Panc1 (cell line): ENCODE measurements at regions not wholly inside any gene's neighbourhood (a gene's known extent, or its start where the extent isn't known, plus 50 kb on each side); places are given as distances from the start of the nearest gene placed in this dataset.

Experiments
- ATAC-seq: fragments of 200-7000 bp; cut with Tn5 transposase; 2 replicates; pipeline ENCODE4 v1.9.1; 2020; ENCODE audit warnings: mild to moderate bottlenecking, moderate library complexity
- BruUV-seq: library from RNA; stranded (reverse); fragments of 400-500 nt; replicated peaks from 2 replicates; lab custom pipeline; 2021; lab: Mats Ljungman, UMichigan
- CTCF ChIA-PET: fragments of 300-600 bp; sonication (Branson Sonifier 250); formaldehyde crosslinking; loops from one replicate; lab custom pipeline; 2022; ENCODE audit warnings: antibody characterized with exemption; lab: Charles Lee
- POLR2A ChIA-PET: fragments of 300-600 bp; sonication (Branson Sonifier 250); formaldehyde crosslinking; loops from one replicate; lab custom pipeline; 2022; ENCODE audit warnings: antibody characterized with exemption; lab: Charles Lee
- DNase-seq: peaks from one replicate; pipeline ENCODE4 v3.0.0-alpha.2; 2010; ENCODE audit warnings: low read depth, low spot score
- H3K27ac ChIP-seq: 2 replicates; pipeline ENCODE4 v1.5.1; 2011; ENCODE audit warnings: mild to moderate bottlenecking, low read length, inconsistent platforms
- H3K27me3 ChIP-seq: fragments of 200-500 bp; sonication (Bioruptor generic); 2 replicates; pipeline ENCODE4 v1.6.0; 2014; ENCODE audit warnings: low read length, inconsistent platforms; ENCODE audit not compliant: control insufficient read depth, insufficient read depth
- H3K36me3 ChIP-seq: fragments of 200-500 bp; sonication (Bioruptor generic); 2 replicates; pipeline ENCODE4 v1.5.1; 2014; ENCODE audit warnings: inconsistent platforms, mild to moderate bottlenecking, low read length, moderate library complexity; ENCODE audit not compliant: control insufficient read depth, insufficient read depth
- H3K4me1 ChIP-seq: 2 replicates; pipeline ENCODE4 v1.5.1; 2011; ENCODE audit warnings: inconsistent platforms, mild to moderate bottlenecking, low read length, moderate library complexity; ENCODE audit not compliant: control insufficient read depth, insufficient read depth
- H3K4me3 ChIP-seq, 2 experiments: 2 replicates each; pipeline ENCODE4 v1.5.1; 2011 to 2012; ENCODE audit warnings: low read depth in 2 of 2, low read length in 2 of 2, mild to moderate bottlenecking in 2 of 2, inconsistent platforms in 1 of 2, moderate library complexity in 1 of 2
- H3K9me3 ChIP-seq: fragments of 200-500 bp; sonication (Bioruptor generic); 2 replicates; pipeline ENCODE4 v1.5.1; 2014; ENCODE audit warnings: low read depth, mild to moderate bottlenecking, inconsistent platforms, low read length, moderate library complexity; ENCODE audit not compliant: control insufficient read depth, insufficient read depth
- POLR2AphosphoS5 ChIP-seq: IDR thresholded peaks from 2 replicates; pipeline ENCODE4 v1.6.1; 2012; ENCODE audit warnings: mild to moderate bottlenecking, low read depth, low read length, moderate library complexity
- SIN3A ChIP-seq: IDR thresholded peaks from 2 replicates; pipeline ENCODE4 v1.6.1; 2012; ENCODE audit warnings: low read depth, mild to moderate bottlenecking, low read length, moderate library complexity, borderline replicate concordance; ENCODE audit not compliant: insufficient read depth
- TCF7L2 ChIP-seq: IDR thresholded peaks from 2 replicates; pipeline ENCODE4 v1.6.1; 2011; ENCODE audit warnings: mild to moderate bottlenecking, low read depth, low read length, inconsistent platforms
- in situ Hi-C: cut with HindIII; loops from 2 replicates; pipeline ENCODE4 v1.10.0; 2016; ENCODE audit warnings: low sequenced_read_pairs, low pct_unique_long_range_greater_than_20kb
- intact Hi-C: fragments of 100-400 bp; cut with micrococcal nuclease; formaldehyde crosslinking; loops from one replicate; pipeline ENCODE4 v1.10.0; 2022; ENCODE audit not compliant: unreplicated experiment
- TF ChIP-seq, protein P1 (sequence below): fragments of 450-650 bp; IDR thresholded peaks from 2 replicates; pipeline ENCODE4 v1.5.1; 2017; ENCODE audit warnings: mild to moderate bottlenecking
- TF ChIP-seq, protein P2 (sequence below), 2 experiments: IDR thresholded peaks; 2 replicates each; pipeline ENCODE4 v1.6.1; 2011 to 2012; ENCODE audit warnings: low read depth in 2 of 2, control low read depth in 1 of 2, low read length in 1 of 2, mild to moderate bottlenecking in 1 of 2, moderate library complexity in 1 of 2; ENCODE audit not compliant: insufficient read depth in 1 of 2

DNA sequence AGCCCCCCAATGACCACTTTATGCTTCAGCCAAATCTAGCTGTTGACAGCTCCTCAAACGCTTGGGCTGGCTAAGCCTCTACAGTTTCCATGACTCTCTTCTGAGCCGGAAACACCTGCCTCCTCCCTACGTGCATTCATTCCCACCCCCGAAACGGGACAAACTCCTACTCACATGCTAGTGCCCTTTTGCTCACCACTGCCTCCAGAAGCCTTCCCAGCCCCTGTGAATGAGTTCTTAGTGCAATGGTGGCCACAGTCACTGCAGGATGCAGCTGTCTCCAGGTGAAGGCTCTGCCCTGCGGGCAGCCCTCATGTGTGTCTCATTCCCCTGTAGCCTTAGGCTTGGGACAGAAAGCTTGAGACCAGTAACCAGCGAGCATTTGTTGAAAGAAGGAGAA is 68.8 kb upstream of the DAB2IP start:
- DNase-seq: no peak
- H3K9me3 ChIP-seq: no peaks in the 10 kb centered on the region
- peaks cover 2% of the 10 kb centered on the region; the same call in 1 of the 2 replicates for H3K27me3 ChIP-seq
- no TSS peak for BruUV-seq
- H3K4me1 ChIP-seq: no peaks in the 10 kb centered on the region; the same call in 1 of the 2 replicates
- no peaks in the 10 kb centered on the region for H3K36me3 ChIP-seq
- in situ Hi-C loops: no loop called here
- CTCF ChIA-PET: no interaction called here
- intact Hi-C loops: no loop called here
- TF ChIP-seq SIN3A (no peak), POLR2AphosphoS5 (no peak), TCF7L2 (no peak)
- TF ChIP-seq, protein P1, sequence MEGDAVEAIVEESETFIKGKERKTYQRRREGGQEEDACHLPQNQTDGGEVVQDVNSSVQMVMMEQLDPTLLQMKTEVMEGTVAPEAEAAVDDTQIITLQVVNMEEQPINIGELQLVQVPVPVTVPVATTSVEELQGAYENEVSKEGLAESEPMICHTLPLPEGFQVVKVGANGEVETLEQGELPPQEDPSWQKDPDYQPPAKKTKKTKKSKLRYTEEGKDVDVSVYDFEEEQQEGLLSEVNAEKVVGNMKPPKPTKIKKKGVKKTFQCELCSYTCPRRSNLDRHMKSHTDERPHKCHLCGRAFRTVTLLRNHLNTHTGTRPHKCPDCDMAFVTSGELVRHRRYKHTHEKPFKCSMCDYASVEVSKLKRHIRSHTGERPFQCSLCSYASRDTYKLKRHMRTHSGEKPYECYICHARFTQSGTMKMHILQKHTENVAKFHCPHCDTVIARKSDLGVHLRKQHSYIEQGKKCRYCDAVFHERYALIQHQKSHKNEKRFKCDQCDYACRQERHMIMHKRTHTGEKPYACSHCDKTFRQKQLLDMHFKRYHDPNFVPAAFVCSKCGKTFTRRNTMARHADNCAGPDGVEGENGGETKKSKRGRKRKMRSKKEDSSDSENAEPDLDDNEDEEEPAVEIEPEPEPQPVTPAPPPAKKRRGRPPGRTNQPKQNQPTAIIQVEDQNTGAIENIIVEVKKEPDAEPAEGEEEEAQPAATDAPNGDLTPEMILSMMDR: no peak
- TF ChIP-seq, protein P2, sequence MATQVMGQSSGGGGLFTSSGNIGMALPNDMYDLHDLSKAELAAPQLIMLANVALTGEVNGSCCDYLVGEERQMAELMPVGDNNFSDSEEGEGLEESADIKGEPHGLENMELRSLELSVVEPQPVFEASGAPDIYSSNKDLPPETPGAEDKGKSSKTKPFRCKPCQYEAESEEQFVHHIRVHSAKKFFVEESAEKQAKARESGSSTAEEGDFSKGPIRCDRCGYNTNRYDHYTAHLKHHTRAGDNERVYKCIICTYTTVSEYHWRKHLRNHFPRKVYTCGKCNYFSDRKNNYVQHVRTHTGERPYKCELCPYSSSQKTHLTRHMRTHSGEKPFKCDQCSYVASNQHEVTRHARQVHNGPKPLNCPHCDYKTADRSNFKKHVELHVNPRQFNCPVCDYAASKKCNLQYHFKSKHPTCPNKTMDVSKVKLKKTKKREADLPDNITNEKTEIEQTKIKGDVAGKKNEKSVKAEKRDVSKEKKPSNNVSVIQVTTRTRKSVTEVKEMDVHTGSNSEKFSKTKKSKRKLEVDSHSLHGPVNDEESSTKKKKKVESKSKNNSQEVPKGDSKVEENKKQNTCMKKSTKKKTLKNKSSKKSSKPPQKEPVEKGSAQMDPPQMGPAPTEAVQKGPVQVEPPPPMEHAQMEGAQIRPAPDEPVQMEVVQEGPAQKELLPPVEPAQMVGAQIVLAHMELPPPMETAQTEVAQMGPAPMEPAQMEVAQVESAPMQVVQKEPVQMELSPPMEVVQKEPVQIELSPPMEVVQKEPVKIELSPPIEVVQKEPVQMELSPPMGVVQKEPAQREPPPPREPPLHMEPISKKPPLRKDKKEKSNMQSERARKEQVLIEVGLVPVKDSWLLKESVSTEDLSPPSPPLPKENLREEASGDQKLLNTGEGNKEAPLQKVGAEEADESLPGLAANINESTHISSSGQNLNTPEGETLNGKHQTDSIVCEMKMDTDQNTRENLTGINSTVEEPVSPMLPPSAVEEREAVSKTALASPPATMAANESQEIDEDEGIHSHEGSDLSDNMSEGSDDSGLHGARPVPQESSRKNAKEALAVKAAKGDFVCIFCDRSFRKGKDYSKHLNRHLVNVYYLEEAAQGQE (IDR thresholded peaks at IDR 0.05; ENCODE audit: insufficient read depth in 1 of 2, low read depth in 2 of 2, low read length in 1 of 2): no peak
- POLR2A ChIA-PET: no interaction called here
- H3K4me3 ChIP-seq: no peak overlapping the region
- H3K27ac ChIP-seq: no peak overlapping the region
- ATAC-seq: 0 out of 2 replicates have a peak, but pooled peaks have one; percentile 44

DNA sequence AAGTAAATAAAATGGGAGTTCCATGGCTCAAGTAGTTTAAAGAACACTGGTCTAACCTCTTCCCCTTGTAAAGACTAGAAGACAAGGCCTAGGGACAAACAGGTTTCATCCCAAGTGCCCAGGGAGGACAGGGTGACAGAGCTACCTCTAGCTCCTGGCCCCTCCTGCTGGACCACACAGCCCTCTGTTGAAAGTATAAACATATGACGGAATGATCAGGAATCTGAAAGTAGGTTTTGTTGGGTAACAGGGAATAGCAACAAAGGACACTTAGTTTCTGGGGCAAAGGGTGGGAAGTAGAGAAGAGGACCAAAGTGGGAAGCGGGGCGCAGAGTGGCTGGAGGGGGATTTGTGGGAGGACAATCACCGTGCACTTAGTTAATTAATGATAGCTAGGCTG is 67.0 kb upstream of the DAB2IP start:
- no peaks in the 10 kb centered on the region for H3K36me3 ChIP-seq
- BruUV-seq: no TSS peak
- no peak overlapping the region for H3K27ac ChIP-seq
- TF ChIP-seq, protein P1: no peak
- TF ChIP-seq, protein P2 (IDR thresholded peaks at IDR 0.05; ENCODE audit: insufficient read depth in 1 of 2, low read depth in 2 of 2, low read length in 1 of 2): no peak
- TF ChIP-seq POLR2AphosphoS5 (no peak), SIN3A (no peak), TCF7L2 (no peak)
- ATAC-seq (no peak), DNase-seq (no peak)
- CTCF ChIA-PET: no interaction called here
- intact Hi-C loops: no loop called here
- in situ Hi-C loops: no loop called here
- H3K9me3 ChIP-seq: no peaks in the 10 kb centered on the region
- no peak overlapping the region for H3K4me3 ChIP-seq
- H3K27me3 ChIP-seq: peaks cover 2% of the 10 kb centered on the region
- POLR2A ChIA-PET: no interaction called here
- H3K4me1 ChIP-seq: no peaks in the 10 kb centered on the region; the same call in 1 of the 2 replicates
